ENCODE measurements at regions not wholly inside any gene's neighbourhood (a gene's known extent, or its start where the extent isn't known, plus 50 kb on each side); places are given as distances from the start of the nearest gene placed in this dataset.

- Mint-ChIP-seq H3K27ac (no peak overlapping the region), H3K4me3 (no peak overlapping the region), H3K36me3 (no peaks in the 10 kb centered on the region), H3K27me3 (ENCODE audit: low read depth in 3 of 3) (peaks cover 0 to 8% (median 1%) of the 10 kb centered on the region in 3 donors), H3K4me1 (no peaks in the 10 kb centered on the region), H3K9me3 (peaks cover 0 to 16% (median 3%) of the 10 kb centered on the region in 6 donors)
- DNase-seq: no peak
These were observed 526.7 kb upstream of the TBX3 start for GRCh38 chr12:115210533-115211252.

DNA sequence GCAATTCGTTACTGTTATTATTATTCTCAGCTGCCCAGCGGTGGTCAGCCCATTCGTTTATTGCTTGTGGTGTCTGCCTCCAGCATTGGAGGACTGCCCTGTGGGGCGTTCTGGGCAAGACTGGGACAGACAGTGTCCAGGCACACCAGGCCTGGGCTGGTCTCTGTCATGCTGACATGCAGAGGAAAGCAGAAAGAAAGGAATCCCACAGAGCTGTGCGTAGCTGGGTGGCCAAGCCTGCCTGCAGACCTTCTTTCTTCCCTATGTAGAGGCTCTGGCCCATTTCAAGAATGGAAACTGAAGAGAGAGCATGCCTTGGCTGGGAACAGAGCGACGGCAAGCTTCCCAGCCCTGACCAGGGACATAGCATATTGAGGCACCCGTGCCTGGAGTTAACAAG lies 525.3 kb upstream of the TBX3 start:
- Mint-ChIP-seq H3K36me3 (no peaks in the 10 kb centered on the region), H3K27me3 (ENCODE audit: low read depth in 3 of 3) (peaks cover 0 to 8% (median 1%) of the 10 kb centered on the region in 3 donors), H3K4me3 (no peak overlapping the region), H3K27ac (no peak overlapping the region), H3K9me3 (peaks cover 0 to 16% (median 3%) of the 10 kb centered on the region in 6 donors), H3K4me1 (no peaks in the 10 kb centered on the region)
- no peak for DNase-seq

- Mint-ChIP-seq H3K9me3 (peaks cover 0 to 16% (median 3%) of the 10 kb centered on the region in 6 donors), H3K4me1 (no peaks in the 10 kb centered on the region), H3K4me3 (no peak overlapping the region), H3K36me3 (no peaks in the 10 kb centered on the region), H3K27ac (no peak overlapping the region), H3K27me3 (ENCODE audit: low read depth in 3 of 3) (peaks cover 1 to 8% (median 3%) of the 10 kb centered on the region in 3 donors)
- DNase-seq: no peak
These were observed 524.1 kb upstream of the TBX3 start for GRCh38 chr12:115208098-115208497.

DNA sequence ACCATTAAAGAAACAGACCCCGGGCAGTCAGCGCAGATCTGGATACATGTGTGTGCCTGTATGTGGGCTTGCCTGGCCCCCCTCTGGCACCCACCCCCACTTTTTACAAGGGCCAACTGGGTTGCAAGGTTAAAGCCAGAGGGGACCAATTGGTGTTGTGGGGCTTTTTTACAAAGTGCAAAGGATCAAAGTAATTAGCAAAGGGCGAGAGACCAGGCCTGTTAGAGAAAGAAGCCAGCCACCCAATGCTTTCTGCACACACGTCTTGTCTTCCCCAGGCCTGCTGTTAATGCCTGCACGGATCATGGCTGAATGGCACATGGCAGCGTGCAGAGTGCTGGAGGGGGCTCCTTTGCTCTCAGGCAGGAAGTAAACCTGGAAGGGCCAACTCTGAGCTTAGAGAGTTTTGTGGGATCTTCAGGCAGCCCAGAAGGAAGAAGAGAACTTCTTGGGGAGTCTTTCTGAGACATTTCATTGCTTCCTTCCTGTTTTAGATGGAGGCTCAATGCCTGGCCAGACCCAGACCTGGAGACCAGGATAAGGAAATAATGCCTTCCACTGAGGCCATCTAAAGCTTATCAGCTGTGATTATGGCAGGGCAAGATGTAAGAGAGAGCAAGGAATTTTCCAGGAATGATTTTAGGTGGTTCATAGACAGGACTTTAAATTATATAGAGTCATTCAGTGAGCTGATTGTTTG lies 523.4 kb upstream of the TBX3 start:
- Mint-ChIP-seq H3K36me3 (no peaks in the 10 kb centered on the region), H3K9me3 (peaks cover 0 to 16% (median 3%) of the 10 kb centered on the region in 6 donors), H3K4me3 (no peak overlapping the region), H3K4me1 (no peaks in the 10 kb centered on the region), H3K27me3 (ENCODE audit: low read depth in 3 of 3) (peaks cover 1 to 8% (median 3%) of the 10 kb centered on the region in 3 donors), H3K27ac (no peak overlapping the region)
- DNase-seq: no peak

- Mint-ChIP-seq H3K4me3 (no peak overlapping the region), H3K27ac (no peak overlapping the region), H3K4me1 (no peaks in the 10 kb centered on the region), H3K9me3 (peaks cover 0 to 11% (median 2%) of the 10 kb centered on the region in 6 donors), H3K27me3 (ENCODE audit: low read depth in 3 of 3) (peaks cover 1 to 3% (median 3%) of the 10 kb centered on the region in 3 donors), H3K36me3 (no peaks in the 10 kb centered on the region)
- DNase-seq: no peak
These were observed 522.8 kb upstream of the TBX3 start for GRCh38 chr12:115206801-115207200.

- no peaks in the 10 kb centered on the region for H3K4me1 Mint-ChIP-seq
- H3K4me3 Mint-ChIP-seq: no peak overlapping the region
- peaks cover 1 to 3% (median 3%) of the 10 kb centered on the region in 3 donors for H3K27me3 Mint-ChIP-seq (ENCODE audit: low read depth in 3 of 3)
- peaks cover 0 to 10% (median 0%) of the 10 kb centered on the region in 6 donors for H3K9me3 Mint-ChIP-seq
- no peak for DNase-seq
- H3K36me3 Mint-ChIP-seq: no peaks in the 10 kb centered on the region
- H3K27ac Mint-ChIP-seq: no peak overlapping the region
These were observed 521.9 kb upstream of the TBX3 start for GRCh38 chr12:115205755-115206308.

DNA sequence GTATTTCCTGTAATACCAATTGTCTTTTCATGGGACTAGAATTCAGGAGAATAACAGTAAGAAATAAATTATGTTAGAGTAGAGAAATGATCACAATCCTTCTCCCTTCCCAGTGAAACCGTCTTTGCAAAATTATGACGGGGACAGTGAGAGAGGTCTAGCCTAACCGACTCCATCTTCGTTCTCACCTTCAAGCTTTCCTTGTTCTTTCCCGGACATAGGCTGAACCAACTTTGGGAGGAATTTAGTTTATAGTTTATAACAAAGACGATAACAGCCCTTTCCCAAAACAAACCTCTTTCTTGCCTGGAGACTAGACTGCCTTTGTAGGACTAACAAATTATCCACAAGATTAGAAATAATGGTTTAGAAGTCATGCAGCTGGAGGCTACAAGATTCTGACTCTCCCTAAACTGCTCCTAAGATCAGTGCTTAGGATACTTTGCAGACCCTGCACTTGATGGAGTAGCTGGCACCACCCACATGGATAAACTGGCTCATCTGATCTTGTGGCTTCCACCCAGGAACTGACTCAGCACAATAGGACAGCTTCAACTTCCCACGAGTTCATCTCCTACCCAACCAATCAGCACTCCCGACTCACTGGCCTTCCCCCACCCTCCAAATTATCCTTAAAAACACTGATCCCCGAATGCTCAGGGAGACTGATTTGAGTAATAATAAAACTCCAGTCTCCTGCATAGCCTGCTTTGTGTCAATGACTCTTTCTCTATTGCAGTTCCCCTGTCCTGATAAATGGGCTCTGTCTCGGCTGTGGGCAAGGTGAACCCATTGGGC lies 521.2 kb upstream of the TBX3 start:
- DNase-seq: no peak
- Mint-ChIP-seq H3K4me1 (no peaks in the 10 kb centered on the region), H3K4me3 (no peak overlapping the region), H3K27ac (no peak overlapping the region), H3K9me3 (peaks cover 0 to 10% (median 0%) of the 10 kb centered on the region in 6 donors), H3K36me3 (no peaks in the 10 kb centered on the region), H3K27me3 (ENCODE audit: low read depth in 3 of 3) (peaks cover 0 to 3% (median 2%) of the 10 kb centered on the region in 3 donors)

DNA sequence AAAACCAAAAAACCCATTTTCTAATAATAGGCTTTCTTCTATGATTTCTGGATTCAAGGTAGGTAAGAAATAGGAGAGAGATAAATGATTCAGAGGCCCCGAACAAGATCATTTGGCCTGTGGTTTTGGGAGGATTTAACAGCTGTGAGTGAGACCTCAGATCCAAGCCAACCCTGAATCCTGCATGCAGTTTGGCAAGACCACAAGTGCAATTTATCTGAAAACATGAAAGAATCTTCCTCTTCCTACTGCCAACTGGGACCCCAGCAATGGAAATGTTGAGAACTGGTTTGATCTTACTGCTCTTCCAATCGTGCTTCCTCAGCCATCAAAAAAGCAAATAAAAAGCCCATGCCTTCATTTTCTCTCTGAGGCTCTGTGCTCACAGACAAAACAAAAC lies 519.7 kb upstream of the TBX3 start:
- DNase-seq: no peak
- Mint-ChIP-seq H3K27ac (no peak overlapping the region), H3K4me3 (no peak overlapping the region), H3K36me3 (no peaks in the 10 kb centered on the region), H3K9me3 (peaks cover 0 to 10% (median 1%) of the 10 kb centered on the region in 6 donors), H3K4me1 (no peaks in the 10 kb centered on the region), H3K27me3 (ENCODE audit: low read depth in 3 of 3) (peaks cover 0 to 3% (median 2%) of the 10 kb centered on the region in 3 donors)

DNA sequence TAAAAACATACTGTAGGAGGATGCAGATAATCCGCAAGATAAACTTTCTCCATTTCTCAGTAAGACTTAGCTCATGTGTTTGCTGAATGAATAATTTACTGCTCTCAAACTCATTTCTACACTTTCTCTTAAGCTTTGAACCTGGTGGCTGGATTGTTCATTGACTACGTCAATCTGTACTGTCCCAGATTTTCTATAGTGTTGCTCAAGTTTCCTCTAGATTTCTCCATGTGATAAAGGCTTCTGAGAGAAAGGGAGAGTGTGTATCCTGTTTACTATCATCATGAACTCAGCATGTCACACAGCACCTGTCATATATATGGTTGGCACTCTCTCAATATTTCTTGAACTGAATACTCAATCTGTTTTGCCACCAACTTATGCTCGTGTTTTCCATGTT lies 518.0 kb upstream of the TBX3 start:
- no peak overlapping the region for H3K4me3 Mint-ChIP-seq
- H3K9me3 Mint-ChIP-seq: peaks cover 0 to 11% (median 4%) of the 10 kb centered on the region in 6 donors
- H3K27ac Mint-ChIP-seq: no peak overlapping the region
- H3K36me3 Mint-ChIP-seq: no peaks in the 10 kb centered on the region
- no peak for DNase-seq
- no peaks in the 10 kb centered on the region for H3K4me1 Mint-ChIP-seq
- peaks cover 0 to 3% (median 2%) of the 10 kb centered on the region in 3 donors for H3K27me3 Mint-ChIP-seq (ENCODE audit: low read depth in 3 of 3)

DNA sequence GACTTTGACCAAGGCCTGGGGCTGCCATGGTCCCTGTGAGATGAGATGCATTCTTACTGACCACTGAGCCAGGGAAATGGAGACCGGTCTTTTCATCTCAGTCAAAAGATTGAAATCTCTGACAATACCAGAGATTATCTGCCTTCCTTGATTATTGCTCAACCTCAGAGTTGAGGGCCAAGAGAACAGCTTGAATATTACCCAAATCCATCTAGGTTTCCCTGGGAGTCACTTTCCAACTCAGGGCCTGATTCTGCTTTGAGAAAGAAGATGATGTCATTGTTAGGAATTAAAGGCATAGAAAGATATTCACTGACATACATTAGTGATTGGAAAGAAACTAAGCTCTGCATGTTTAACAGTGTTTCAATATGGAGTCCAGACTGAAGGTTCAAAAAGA lies 515.9 kb upstream of the TBX3 start:
- Mint-ChIP-seq H3K4me3 (no peak overlapping the region), H3K36me3 (no peaks in the 10 kb centered on the region), H3K27ac (no peak overlapping the region), H3K27me3 (ENCODE audit: low read depth in 3 of 3) (peaks cover 0 to 3% (median 2%) of the 10 kb centered on the region in 3 donors), H3K4me1 (no peaks in the 10 kb centered on the region), H3K9me3 (peaks cover 0 to 13% (median 4%) of the 10 kb centered on the region in 6 donors)
- DNase-seq: no peak

GRCh38 chr12:115194857-115195256 lies 510.9 kb upstream of the TBX3 start:
- H3K4me3 Mint-ChIP-seq: no peak overlapping the region
- no peaks in the 10 kb centered on the region for H3K4me1 Mint-ChIP-seq

GRCh38 chr12:115194448-115194847 lies 510.5 kb upstream of the TBX3 start:
- no peak for DNase-seq

More at GRCh38 chr12:115194857-115195256, 510.9 kb upstream of the TBX3 start:
- H3K36me3 Mint-ChIP-seq: peaks cover 0 to 3% (median 0%) of the 10 kb centered on the region in 3 donors
- no peaks in the 10 kb centered on the region for H3K27me3 Mint-ChIP-seq (ENCODE audit: low read depth in 3 of 3)
- peaks cover 0 to 17% (median 2%) of the 10 kb centered on the region in 6 donors for H3K9me3 Mint-ChIP-seq
- no peak overlapping the region for H3K27ac Mint-ChIP-seq
- DNase-seq: no peak

GRCh38 chr12:115191342-115191741 lies 507.4 kb upstream of the TBX3 start:
- H3K4me3 Mint-ChIP-seq: no peak overlapping the region
- H3K4me1 Mint-ChIP-seq: no peaks in the 10 kb centered on the region
- peaks cover 0 to 3% (median 0%) of the 10 kb centered on the region in 3 donors for H3K36me3 Mint-ChIP-seq
- no peak for DNase-seq
- peaks cover 0 to 1% (median 0%) of the 10 kb centered on the region in 3 donors for H3K27me3 Mint-ChIP-seq (ENCODE audit: low read depth in 3 of 3)
- H3K27ac Mint-ChIP-seq: no peak overlapping the region
- peaks cover 0 to 14% (median 3%) of the 10 kb centered on the region in 6 donors for H3K9me3 Mint-ChIP-seq

More at GRCh38 chr12:115194448-115194847, 510.5 kb upstream of the TBX3 start:
- no peak overlapping the region for H3K4me3 Mint-ChIP-seq
- H3K4me1 Mint-ChIP-seq: no peaks in the 10 kb centered on the region
- no peaks in the 10 kb centered on the region for H3K27me3 Mint-ChIP-seq (ENCODE audit: low read depth in 3 of 3)
- H3K27ac Mint-ChIP-seq: no peak overlapping the region
- H3K9me3 Mint-ChIP-seq: peaks cover 0 to 17% (median 2%) of the 10 kb centered on the region in 6 donors
- H3K36me3 Mint-ChIP-seq: peaks cover 0 to 3% (median 0%) of the 10 kb centered on the region in 3 donors
